Activated CD4-positive, alpha-beta T cell treated with anti-CD3 and anti-CD28 coated beads, Interleukin-2, Interleukin-6, amounts not matched to agents 100 ng/mL and 50 ng/mL, durations not matched to agents 16 hours and 8 hours (primary cell): ENCODE measurements at regions not wholly inside any gene's neighbourhood (a gene's known extent, or its start where the extent isn't known, plus 50 kb on each side); places are given as distances from the start of the nearest gene placed in this dataset.
"Not testable (repeated sequence)": the region's sequence is repeated elsewhere in the genome, so short reads cannot be mapped to it uniquely, and the experiment has no call there.

Source experiments
- DNase-seq: peaks from one replicate; pipeline ENCODE4 v3.0.0-alpha.2; 2020

- DNase-seq = no peak
Measured at GRCh38 chr9:97176206-97176605, 131.3 kb upstream of the CCDC180 start.

GRCh38 chr9:97168174-97168573, 129.2 kb upstream of the CTSV start:
- not testable (repeated sequence) for DNase-seq

GRCh38 chr9:97166496-97167138, 127.7 kb upstream of the CTSV start:
- DNase-seq = peak; percentile 45

DNA sequence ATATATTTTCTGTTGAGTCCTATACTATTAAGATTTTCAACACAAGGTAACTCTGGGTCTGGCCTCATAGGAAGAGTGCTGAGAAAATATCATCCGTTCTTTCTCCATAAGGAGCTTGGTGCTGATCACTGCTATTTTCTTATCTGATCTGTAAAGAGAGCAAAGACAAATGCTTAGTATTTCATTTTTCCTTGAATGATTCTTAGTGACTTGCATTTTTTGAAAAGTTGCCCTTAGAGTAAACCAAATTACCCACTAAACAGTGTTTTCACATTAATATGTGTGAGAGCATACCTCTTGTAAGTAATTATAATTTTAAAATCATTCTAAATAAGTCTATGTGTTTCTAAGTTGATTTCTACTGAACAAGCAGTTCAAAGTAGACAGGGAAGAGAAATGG, 121.3 kb upstream of the CTSV start:
- no peak for DNase-seq

DNA sequence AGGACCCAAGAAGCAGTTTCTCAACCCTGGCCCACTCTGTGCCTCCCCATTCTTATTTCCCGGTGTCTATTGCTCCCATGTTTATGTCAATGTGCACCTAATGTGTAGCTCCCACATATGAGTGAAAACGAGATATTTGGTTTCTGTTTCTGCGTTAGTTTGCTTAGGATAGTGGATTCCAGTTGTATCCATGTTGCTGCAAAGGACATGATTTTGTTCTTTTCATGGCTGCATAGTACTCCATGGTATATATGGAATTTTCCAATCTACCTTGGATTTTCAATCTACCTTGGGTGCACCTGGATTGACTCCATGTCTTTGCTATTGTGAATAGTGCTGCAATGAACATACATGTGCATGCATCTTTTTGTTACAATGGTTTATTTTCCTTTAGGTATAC, 119.8 kb upstream of the CTSV start:
- DNase-seq = not testable (repeated sequence)

GRCh38 chr9:97155441-97155840, 116.5 kb upstream of the CTSV start:
- DNase-seq = not testable (repeated sequence)

DNA sequence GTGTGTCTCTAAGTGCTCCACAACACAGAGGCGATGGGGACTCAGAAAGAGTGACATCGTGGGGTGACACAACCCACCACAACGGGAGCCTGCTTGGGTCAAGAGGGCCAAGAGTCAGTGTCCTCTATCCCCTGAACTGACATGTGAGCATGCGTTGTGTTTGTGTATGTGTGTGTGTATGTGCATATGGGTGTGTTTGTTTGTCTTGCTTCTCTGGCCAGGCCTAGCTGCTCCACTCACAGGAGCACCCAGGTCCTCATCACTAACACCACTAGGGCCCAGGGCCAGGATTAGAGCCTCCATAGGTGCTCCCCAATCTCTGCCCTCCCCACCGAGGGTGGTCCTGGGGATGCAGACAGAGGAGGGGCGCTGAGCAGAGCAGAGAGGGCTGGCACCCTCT, 115.0 kb upstream of the CTSV start:
- DNase-seq = no peak

DNA sequence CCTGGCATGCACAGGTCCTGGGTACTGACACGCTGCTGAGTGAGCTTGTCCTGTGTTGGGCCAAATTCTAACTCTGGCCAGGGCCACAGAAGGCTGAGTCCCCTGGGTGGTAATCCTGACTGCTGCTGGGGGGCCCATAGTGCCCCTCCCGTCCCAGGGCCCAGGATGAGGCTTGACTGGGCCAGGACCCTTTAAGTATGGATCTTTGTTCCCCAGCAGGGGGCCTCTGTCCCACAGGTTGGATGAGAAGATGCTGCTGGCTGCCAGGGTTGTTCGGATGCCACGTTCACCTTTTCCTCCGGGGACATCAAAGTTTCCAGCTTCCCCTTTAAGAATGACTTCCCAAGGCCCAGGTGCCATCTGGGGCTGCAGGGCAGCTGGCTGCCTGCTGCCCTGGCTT, 114.2 kb upstream of the CTSV start:
- not testable (repeated sequence) for DNase-seq

GRCh38 chr9:97150471-97150870, 111.5 kb upstream of the CTSV start:
- not testable (repeated sequence) for DNase-seq

DNA sequence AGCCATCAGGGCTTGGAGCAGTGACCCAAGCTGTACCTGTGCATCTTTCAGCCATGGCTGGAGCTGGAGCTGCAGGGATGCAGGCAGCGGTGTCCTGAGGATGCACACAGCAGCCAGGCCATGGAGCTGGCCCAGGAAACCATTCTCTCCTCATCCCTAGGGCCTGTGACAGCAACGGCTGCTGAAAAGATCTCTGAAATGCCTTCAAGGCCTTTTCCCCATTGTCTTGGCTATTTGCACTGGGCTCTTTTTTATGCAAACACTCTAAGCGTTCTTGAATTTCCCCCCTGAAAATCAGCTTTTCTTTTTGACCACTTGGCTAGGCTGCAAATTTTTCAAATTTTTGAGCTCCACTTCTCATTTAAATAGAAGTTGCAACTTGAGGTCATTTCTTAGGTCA, 109.5 kb upstream of the CTSV start:
- DNase-seq = not testable (repeated sequence)

DNA sequence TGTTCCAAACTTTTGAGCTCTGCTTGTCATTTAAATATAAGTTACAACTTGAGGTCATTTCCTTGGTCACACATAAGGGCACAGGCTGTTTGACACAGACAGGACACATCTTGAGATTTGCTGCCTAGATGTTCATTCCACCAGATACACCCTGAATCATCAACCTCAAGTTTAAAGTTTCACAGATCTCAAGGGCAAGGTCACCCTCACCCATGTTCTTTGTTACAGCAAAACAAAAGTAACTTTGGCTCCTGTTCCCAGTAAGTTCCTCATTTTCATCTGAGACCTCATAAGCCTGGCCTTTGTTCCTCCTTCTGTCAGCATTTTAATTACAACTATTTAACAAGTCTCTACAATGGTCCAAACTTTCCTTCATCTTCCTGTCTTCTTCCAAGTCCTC, 106.7 kb upstream of the CTSV start:
- not testable (repeated sequence) for DNase-seq

GRCh38 chr9:97140566-97140965, 101.6 kb upstream of the CTSV start:
- no peak for DNase-seq

DNA sequence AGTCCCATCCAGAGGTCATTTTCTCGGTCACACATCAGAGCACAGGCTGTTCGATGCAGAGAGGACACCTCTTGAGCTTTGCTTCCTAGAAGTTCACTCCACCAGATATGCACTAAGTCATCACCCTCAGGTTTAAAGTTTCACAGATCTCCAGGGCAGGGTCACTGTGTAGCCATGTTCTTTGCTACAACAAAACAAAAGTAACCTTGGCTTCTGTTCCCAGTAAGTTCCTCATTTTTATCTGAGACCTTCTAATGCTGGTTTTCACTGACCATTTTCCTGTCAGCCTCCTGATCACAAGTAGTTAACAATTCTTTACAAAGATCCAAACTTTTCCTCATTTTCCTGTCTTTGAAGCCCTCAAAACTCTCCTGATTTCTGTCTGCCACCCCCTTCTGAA, 97.5 kb upstream of the CTSV start:
- DNase-seq = no peak

DNA sequence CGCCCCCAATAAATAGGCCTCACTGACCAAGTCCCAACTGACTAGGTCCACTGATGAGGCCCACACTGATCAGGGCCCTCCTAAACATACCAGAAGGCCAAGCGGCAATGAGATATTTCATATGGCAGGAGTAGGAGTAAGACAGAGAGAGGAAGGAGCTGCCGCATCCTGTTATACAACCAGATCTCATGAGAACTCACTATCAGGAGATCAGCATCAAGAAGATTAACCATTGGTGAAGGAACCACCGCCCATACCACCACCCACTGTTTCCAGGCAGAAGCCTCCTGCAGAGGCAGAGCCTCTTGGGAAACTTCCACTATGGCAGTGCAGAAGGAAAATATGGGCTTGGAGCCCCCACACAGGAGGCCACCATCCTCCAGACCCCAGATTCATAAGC, 95.0 kb upstream of the CTSV start:
- not testable (repeated sequence) for DNase-seq

DNA sequence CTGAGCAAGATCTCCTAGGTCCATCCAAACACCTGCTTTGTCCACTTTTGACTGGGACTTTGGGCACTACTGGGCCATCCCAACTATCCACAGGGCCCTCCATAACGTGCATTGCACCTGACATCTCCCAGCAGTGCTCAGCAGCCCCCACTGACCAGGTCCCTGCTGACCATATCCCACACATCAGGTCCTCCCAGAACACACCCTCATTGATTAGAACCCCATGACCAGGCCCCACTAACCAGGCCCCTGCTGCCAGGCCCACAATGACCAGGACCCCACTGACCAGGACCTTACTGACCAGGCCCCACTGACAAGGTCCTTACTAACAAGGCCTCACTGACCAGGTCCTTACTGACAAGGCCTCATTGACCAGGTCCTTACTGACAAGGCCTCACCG, 93.9 kb upstream of the CTSV start:
- no peak for DNase-seq

DNA sequence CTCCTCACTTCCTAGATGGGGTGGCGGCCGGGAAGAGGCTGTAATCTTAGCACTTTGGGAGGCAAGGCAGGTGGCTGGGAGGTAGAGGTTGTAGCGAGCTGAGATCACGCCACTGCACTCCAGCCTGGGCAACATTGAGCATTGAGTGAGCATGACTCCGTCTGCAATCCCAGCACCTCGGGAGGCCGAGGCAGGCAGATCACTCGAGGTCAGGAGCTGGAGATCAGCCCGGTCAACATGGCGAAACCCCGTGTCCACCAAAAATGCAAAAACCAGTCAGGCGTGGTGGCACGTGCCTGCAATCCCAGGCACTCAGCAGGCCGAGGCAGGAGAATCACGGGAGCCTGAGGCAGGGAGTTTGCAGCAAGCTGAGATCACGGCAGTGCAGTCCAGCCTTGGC, 91.9 kb upstream of the CTSV start:
- DNase-seq = not testable (repeated sequence)

DNA sequence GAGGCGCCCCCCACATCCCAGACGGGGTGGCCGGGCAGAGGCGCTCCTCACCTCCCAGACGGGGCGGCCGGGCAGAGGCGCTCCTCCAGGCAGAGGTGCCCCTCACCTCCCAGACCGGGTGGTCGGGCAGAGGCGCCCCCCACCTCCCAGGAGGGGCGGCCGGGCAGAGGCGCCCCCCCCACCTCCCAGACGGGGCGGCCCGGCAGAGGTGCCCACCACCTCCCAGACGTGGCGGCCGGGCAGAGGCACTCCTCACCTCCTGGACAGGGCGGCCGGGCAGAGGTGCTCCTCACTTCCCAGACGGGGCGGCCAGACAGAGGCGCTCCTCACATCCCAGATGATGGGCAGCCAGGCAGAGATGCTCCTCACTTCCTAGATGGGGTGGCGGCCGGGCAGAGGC, 91.4 kb upstream of the CTSV start:
- not testable (repeated sequence) for DNase-seq

DNA sequence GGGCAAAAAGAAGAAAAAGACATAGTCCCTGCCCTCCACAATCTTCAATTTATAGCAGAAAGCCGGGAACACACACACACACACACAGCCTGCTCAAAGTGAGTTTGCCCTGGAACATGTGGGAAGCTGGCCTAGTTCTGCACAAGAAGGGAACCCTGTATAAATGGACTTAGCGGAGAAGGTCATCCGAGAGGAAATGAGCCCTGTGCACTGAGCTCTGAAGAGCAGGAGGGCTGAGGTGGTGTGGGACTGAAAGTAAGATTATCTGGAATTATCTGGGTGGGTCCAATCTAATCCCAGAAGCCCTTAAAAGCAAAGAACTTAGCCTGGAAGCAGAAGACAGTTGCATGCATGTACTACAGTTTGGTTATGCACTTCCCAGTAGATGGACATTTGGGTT, 90.0 kb upstream of the CTSV start:
- DNase-seq = no peak

- no peak for DNase-seq
Measured at GRCh38 chr9:97124256-97124655, 85.3 kb upstream of the CTSV start.

DNA sequence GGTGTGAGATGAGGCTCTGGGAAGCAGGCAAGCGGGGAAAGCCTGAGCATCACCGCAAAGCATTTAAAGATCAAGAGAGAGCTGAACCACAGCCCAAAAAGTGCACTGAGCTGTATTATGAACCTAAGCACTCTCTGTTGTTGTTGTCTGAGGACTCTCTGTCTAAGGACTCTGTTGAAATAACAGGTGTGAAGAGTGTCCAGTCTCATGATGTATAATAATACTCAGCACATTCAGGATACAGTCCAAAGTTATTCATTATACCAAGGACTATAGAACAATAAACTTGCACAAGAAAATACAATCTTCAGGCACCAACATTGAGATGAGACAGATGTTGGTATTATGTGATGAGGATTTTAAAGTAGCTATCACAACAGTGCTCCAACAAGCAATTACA, 71.8 kb upstream of the CTSV start:
- DNase-seq = no peak

- DNase-seq = peak; percentile 51
Measured at GRCh38 chr9:97109194-97109811, 70.4 kb upstream of the CTSV start.

GRCh38 chr9:97105220-97105619, 66.3 kb upstream of the CTSV start:
- not testable (repeated sequence) for DNase-seq

DNA sequence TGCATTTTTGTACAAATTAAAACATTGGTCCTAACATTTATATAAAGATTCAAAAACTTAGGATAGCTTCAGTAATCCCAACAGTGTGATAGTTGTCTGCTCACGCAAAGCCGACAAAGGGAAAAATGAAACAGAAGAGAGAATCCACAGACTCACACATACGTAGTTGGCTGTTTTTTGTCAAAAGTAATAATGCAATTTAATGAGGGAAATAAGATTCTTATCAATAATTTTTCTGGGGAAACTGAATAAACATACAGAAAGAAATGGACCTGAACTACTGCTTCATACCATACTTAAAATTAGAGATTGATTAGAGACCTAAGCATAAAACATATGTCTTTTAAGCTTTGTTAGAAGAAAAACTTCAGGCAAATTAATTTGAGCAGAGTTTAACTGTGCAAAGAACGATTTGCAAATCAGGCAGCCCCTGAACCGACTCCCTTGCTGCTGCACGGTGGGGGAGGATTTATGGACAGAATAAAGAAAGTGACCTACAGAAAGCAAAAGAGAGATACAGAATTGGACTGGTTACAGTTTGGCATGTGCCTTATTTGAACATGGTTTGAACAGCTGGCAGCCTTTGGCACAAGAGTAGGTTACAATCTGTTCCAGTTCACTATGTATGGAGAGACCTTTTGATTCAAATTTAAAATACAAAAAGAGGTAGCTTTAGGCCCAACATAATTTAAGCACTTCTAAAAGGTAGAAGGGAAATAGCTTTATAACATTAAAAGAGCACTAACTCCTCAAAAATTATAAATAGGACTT, 64.9 kb upstream of the CTSV start:
- not testable (repeated sequence) for DNase-seq

DNA sequence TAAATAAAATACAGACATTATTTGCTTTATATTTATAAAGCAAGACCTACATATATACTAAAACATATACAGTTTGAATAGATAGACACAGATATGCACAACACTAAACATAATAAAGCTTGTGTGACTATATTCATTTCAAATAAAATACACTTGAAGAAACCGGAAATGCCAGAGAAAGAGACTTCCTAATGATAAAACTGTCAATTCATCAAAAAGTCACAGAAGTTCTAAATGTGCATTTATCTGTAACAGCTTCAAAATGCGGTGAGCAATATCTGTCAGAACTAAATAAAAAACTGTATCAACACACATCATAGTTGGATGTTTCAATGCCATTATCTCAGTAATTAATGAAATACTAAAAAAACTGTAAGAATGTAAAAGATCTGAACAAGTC, 60.6 kb upstream of the CTSV start:
- not testable (repeated sequence) for DNase-seq
